Neural cell (in vitro differentiated cells): ENCODE measurements at regions not wholly inside any gene's neighbourhood (a gene's known extent, or its start where the extent isn't known, plus 50 kb on each side); places are given as distances from the start of the nearest gene placed in this dataset.

Experiments used
- H2AFZ ChIP-seq: fragments of 200-600, 300-800 bp; sonication (generic), shearing (Covaris generic); 2 replicates; pipeline ENCODE4 v1.6.0; 2014; ENCODE audit warnings: low read depth, mild to moderate bottlenecking, antibody characterized with exemption, low read length, moderate library complexity
- H3F3A ChIP-seq: fragments of 200-600 bp; shearing (Covaris generic); 2 replicates; pipeline ENCODE4 v1.6.1; 2016; ENCODE audit warnings: mild to moderate bottlenecking, moderate library complexity, mixed read lengths, antibody characterized with exemption, low read length; ENCODE audit not compliant: insufficient read depth, poor library complexity, severe bottlenecking
- H3K27ac ChIP-seq: fragments of 200-600, 300-800 bp; sonication (generic), shearing (Covaris generic); 2 replicates; pipeline ENCODE4 v1.5.1; 2014; ENCODE audit warnings: mild to moderate bottlenecking, low read length, moderate library complexity
- H3K27me3 ChIP-seq: fragments of 300-800, 200-600 bp; sonication (generic), shearing (Covaris generic); 2 replicates; pipeline ENCODE4 v1.6.0; 2014; ENCODE audit warnings: mild to moderate bottlenecking, low read depth, low read length, moderate library complexity; ENCODE audit not compliant: insufficient read depth
- H3K36me3 ChIP-seq: fragments of 300-800, 200-600 bp; sonication (generic), shearing (Covaris generic); 2 replicates; pipeline ENCODE4 v1.5.1; 2014; ENCODE audit warnings: mild to moderate bottlenecking, antibody characterized with exemption, low read length, moderate library complexity; ENCODE audit not compliant: insufficient read depth
- H3K4me2 ChIP-seq: fragments of 300-800, 200-600 bp; sonication (generic), shearing (Covaris generic); 2 replicates; pipeline ENCODE4 v1.6.0; 2014; ENCODE audit warnings: mild to moderate bottlenecking, low read length
- H3K4me3 ChIP-seq: fragments of 300-800, 200-600 bp; sonication (generic), shearing (Covaris generic); 2 replicates; pipeline ENCODE4 v1.5.1; 2014; ENCODE audit warnings: mild to moderate bottlenecking, low read length, moderate library complexity
- H3K79me2 ChIP-seq: fragments of 200-600 bp; shearing (Covaris generic); replicated peaks from 2 replicates; pipeline ENCODE4 v1.6.0; 2014; ENCODE audit warnings: mild to moderate bottlenecking, low read length, moderate library complexity; ENCODE audit not compliant: insufficient read depth
- H3K9ac ChIP-seq: fragments of 300-800, 200-600 bp; sonication (generic), shearing (Covaris generic); 2 replicates; pipeline ENCODE4 v1.6.1; 2016; ENCODE audit warnings: mild to moderate bottlenecking, low read length, mixed read lengths
- H3K9me2 ChIP-seq: fragments of 200-600 bp; shearing (Covaris generic); 2 replicates; pipeline ENCODE4 v1.6.1; 2016; ENCODE audit warnings: mild to moderate bottlenecking, low read length, mixed read lengths; ENCODE audit not compliant: insufficient read depth
- H3K9me3 ChIP-seq: fragments of 200-600, 300-800 bp; sonication (generic), shearing (Covaris generic); 2 replicates; pipeline ENCODE4 v1.6.1; 2016; ENCODE audit warnings: mild to moderate bottlenecking, mixed run types, low read length, moderate library complexity, mixed read lengths
- H4K20me1 ChIP-seq: fragments of 200-600 bp; shearing (Covaris generic); 2 replicates; pipeline ENCODE4 v1.6.1; 2016; ENCODE audit warnings: mild to moderate bottlenecking, mixed run types; ENCODE audit not compliant: insufficient read depth
- EP300 ChIP-seq: fragments of 450-650 bp; conservative IDR thresholded peaks from 2 replicates; pipeline ENCODE4 v1.6.1; 2014; ENCODE audit warnings: antibody characterized with exemption, mild to moderate bottlenecking, moderate library complexity; ENCODE audit not compliant: poor library complexity, severe bottlenecking
- EZH2 ChIP-seq: fragments of 200-600, 300-800 bp; shearing (Covaris generic), sonication (generic); IDR thresholded peaks from 2 replicates; pipeline ENCODE4 v1.6.1; 2014; ENCODE audit warnings: antibody characterized with exemption, low read length, borderline replicate concordance, mild to moderate bottlenecking; ENCODE audit not compliant: insufficient read depth, poor library complexity, severe bottlenecking
- MXI1 ChIP-seq: fragments of 450-650 bp; conservative IDR thresholded peaks from 2 replicates; pipeline ENCODE4 v1.6.1; 2014; ENCODE audit warnings: antibody characterized with exemption, mild to moderate bottlenecking; ENCODE audit not compliant: poor library complexity, severe bottlenecking
- POLR2AphosphoS5 ChIP-seq: IDR thresholded peaks from 2 replicates; pipeline ENCODE4 v1.6.1; 2012
- RAD21 ChIP-seq: fragments of 450-650 bp; conservative IDR thresholded peaks from 2 replicates; pipeline ENCODE4 v1.6.1; 2014; ENCODE audit warnings: antibody characterized with exemption, mild to moderate bottlenecking, moderate library complexity
- SMC3 ChIP-seq: fragments of 450-650 bp; conservative IDR thresholded peaks from 2 replicates; pipeline ENCODE4 v1.6.1; 2014; ENCODE audit warnings: antibody characterized with exemption, mild to moderate bottlenecking, moderate library complexity; ENCODE audit not compliant: poor library complexity
- TAF1 ChIP-seq: IDR thresholded peaks from 2 replicates; pipeline ENCODE4 v1.6.1; 2012; ENCODE audit warnings: low read depth
- TF ChIP-seq, protein P1 (sequence below): IDR thresholded peaks from 2 replicates; pipeline ENCODE4 v1.6.1; 2012; ENCODE audit warnings: borderline replicate concordance
- TF ChIP-seq, protein P2 (sequence below): fragments of 450-650 bp; IDR thresholded peaks from 2 replicates; pipeline ENCODE4 v1.5.1; 2014; ENCODE audit warnings: antibody characterized with exemption, mild to moderate bottlenecking, moderate library complexity; ENCODE audit not compliant: poor library complexity, severe bottlenecking

DNA sequence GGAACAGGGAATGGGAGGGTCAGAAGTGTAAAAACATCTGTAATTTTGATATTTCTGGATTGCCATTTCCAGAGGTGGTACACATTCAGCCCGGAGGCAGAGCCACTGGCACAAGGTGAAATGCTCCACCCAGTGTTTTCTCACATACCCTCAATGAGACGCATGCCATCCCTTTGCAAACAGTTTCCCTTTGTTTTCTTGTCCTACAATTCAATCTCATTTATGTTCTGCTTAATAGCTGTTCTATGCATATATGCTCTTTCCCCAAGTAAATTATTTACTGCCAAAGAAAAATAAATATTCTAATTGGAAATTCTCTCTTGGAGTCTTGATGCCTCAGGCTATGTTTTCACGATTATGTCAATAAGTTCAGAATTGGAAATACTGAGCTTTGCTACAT lies 369.7 kb upstream of the AKR1E2 start:
- H3K4me2 ChIP-seq, result no peak overlapping the region
- H3K79me2 ChIP-seq, result no peaks in the 10 kb centered on the region
- no peak overlapping the region for H3K4me3 ChIP-seq
- H3K36me3 ChIP-seq, result no peaks in the 10 kb centered on the region
- no peaks in the 10 kb centered on the region for H3K9me3 ChIP-seq
- H2AFZ ChIP-seq, result no peak overlapping the region
- H3K27me3 ChIP-seq, result no peaks in the 10 kb centered on the region
- TF ChIP-seq EP300, result no peak
- TF ChIP-seq POLR2AphosphoS5, result no peak
- TF ChIP-seq, protein P1, sequence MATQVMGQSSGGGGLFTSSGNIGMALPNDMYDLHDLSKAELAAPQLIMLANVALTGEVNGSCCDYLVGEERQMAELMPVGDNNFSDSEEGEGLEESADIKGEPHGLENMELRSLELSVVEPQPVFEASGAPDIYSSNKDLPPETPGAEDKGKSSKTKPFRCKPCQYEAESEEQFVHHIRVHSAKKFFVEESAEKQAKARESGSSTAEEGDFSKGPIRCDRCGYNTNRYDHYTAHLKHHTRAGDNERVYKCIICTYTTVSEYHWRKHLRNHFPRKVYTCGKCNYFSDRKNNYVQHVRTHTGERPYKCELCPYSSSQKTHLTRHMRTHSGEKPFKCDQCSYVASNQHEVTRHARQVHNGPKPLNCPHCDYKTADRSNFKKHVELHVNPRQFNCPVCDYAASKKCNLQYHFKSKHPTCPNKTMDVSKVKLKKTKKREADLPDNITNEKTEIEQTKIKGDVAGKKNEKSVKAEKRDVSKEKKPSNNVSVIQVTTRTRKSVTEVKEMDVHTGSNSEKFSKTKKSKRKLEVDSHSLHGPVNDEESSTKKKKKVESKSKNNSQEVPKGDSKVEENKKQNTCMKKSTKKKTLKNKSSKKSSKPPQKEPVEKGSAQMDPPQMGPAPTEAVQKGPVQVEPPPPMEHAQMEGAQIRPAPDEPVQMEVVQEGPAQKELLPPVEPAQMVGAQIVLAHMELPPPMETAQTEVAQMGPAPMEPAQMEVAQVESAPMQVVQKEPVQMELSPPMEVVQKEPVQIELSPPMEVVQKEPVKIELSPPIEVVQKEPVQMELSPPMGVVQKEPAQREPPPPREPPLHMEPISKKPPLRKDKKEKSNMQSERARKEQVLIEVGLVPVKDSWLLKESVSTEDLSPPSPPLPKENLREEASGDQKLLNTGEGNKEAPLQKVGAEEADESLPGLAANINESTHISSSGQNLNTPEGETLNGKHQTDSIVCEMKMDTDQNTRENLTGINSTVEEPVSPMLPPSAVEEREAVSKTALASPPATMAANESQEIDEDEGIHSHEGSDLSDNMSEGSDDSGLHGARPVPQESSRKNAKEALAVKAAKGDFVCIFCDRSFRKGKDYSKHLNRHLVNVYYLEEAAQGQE, result no peak
- no peak for TF ChIP-seq SMC3
- no peak for TF ChIP-seq RAD21
- no peaks in the 10 kb centered on the region for H4K20me1 ChIP-seq
- no peaks in the 10 kb centered on the region for H3K9me2 ChIP-seq
- H3K9ac ChIP-seq, result no peak overlapping the region
- H3F3A ChIP-seq, result no peaks in the 10 kb centered on the region
- H3K27ac ChIP-seq, result no peak overlapping the region

DNA sequence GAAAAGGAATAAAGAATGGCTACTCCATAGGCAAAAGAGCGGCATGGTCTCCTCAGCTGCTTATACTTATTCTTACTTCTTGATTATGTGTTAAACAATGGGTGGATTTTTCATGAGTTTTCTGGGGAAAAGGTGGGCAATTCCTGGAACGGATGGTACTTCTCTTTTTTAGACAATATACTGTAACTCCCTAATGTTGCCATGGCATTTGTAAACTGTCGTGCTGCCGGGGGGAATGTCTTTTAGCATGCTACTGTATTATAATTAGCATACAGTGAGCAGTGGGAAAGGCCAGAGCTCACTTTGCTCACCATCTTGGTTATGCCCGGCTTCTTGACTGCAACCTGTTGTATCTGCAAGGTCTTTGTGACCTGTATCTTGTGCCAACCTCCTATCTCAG lies 372.1 kb upstream of the AKR1E2 start:
- no peaks in the 10 kb centered on the region for H3K9me3 ChIP-seq
- TF ChIP-seq POLR2AphosphoS5, result no peak
- TF ChIP-seq MXI1, result no peak
- no peak for TF ChIP-seq TAF1
- TF ChIP-seq RAD21, result no peak
- TF ChIP-seq, protein P2, sequence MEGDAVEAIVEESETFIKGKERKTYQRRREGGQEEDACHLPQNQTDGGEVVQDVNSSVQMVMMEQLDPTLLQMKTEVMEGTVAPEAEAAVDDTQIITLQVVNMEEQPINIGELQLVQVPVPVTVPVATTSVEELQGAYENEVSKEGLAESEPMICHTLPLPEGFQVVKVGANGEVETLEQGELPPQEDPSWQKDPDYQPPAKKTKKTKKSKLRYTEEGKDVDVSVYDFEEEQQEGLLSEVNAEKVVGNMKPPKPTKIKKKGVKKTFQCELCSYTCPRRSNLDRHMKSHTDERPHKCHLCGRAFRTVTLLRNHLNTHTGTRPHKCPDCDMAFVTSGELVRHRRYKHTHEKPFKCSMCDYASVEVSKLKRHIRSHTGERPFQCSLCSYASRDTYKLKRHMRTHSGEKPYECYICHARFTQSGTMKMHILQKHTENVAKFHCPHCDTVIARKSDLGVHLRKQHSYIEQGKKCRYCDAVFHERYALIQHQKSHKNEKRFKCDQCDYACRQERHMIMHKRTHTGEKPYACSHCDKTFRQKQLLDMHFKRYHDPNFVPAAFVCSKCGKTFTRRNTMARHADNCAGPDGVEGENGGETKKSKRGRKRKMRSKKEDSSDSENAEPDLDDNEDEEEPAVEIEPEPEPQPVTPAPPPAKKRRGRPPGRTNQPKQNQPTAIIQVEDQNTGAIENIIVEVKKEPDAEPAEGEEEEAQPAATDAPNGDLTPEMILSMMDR, result no peak
- TF ChIP-seq, protein P1, result no peak
- TF ChIP-seq EP300, result no peak
- no peak for TF ChIP-seq SMC3
- no peak for TF ChIP-seq EZH2
- no peak overlapping the region for H3K9ac ChIP-seq
- H3K4me2 ChIP-seq, result no peak overlapping the region
- H3F3A ChIP-seq, result no peaks in the 10 kb centered on the region
- H3K27ac ChIP-seq, result no peak overlapping the region
- H3K79me2 ChIP-seq, result no peaks in the 10 kb centered on the region
- H4K20me1 ChIP-seq, result no peaks in the 10 kb centered on the region
- H3K9me2 ChIP-seq, result no peaks in the 10 kb centered on the region
- no peaks in the 10 kb centered on the region for H3K36me3 ChIP-seq
- H3K4me3 ChIP-seq, result no peak overlapping the region
- H2AFZ ChIP-seq, result no peak overlapping the region
- H3K27me3 ChIP-seq, result no peaks in the 10 kb centered on the region
